ENCODE measurements at regions not wholly inside any gene's neighbourhood (a gene's known extent, or its start where the extent isn't known, plus 50 kb on each side); places are given as distances from the start of the nearest gene placed in this dataset.

GRCh38 chrX:6363188-6363587, 134.5 kb upstream of the NLGN4X start:
- intact Hi-C loops (cut with DNase I): no loop called here
- no peak for DNase-seq

DNA sequence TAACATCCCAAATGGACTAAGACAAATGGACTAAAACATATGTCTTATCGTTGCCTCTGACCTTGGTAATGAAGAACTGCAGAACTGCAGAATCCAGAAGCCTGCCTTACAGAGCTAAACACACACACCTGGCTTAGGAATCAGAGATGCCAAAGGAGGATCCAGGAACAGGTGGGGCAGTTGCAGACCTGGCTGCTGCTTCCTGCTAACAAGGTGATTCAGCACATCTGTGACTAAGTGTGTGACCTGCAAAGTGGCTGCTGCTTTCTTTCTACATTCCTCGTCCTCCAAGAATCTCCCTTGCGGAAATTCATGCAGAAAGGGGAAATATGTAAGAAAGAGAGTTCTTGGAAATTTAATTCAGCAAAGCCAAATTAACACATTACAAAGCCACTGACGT, 96.8 kb upstream of the NLGN4X start:
- intact Hi-C loops (cut with DNase I): no loop called here
- DNase-seq: no peak

DNA sequence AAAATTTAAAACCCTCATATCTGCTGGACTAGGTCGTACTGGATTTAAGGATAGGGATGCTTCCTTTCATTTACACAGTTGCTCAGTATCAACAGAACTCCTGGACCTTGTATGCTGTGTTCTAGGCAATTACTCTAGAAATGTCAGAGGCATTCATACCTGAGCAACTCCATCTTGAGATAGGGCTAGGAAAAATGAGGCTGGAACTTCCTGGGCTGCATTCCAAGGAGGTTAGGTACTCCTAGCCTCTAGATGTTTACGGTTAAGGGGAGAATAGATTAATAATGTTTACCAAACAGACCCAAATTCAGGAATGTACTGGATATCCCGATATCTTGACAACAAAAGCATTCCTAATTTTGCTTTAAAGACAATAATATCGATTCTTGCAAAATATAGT, 84.7 kb upstream of the NLGN4X start:
- intact Hi-C loops (cut with DNase I): no loop called here
- no peak for DNase-seq

DNA sequence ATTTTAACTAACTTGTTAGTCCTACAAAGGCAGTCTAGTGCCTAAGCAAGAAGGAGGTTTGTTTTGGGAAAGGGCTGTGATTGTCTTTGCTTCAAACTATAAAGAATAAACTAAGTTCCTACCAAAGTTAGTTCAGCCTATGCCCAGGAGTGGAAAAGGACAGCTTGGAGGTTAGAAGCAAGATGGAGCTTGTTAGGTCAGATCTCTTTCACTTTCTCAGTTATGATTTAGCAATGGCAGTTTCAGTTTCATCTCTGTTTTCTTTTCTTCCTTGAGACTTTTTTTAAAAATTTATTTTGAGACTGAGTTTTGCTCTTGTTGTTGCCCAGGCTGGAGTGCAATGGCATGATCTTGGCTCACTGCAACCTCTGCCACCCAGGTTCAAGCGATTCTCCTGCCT, 82.9 kb upstream of the NLGN4X start:
- intact Hi-C loops (cut with DNase I): no loop called here
- no peak for DNase-seq

DNA sequence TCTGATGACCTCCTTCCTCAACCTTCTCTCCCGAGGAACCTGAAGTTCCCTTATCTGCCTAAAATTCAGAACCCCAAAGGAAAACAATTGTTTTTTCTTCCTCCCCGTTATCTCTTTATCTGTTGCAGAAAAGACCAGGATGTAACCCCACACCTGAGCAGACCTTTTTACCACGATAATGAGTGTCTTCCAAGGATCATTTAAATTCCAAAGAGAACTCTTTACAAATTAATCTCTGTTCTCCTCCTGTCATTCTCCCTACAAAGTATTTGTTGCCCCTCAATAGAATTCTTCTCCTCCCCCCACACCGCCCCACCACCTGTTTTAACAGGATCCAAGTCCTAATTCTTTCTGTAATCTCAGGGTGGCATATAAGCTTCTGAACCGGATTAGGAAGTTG, 78.5 kb upstream of the NLGN4X start:
- intact Hi-C loops (cut with DNase I): no loop called here
- no peak for DNase-seq

GRCh38 chrX:6299724-6300123, 71.1 kb upstream of the NLGN4X start:
- intact Hi-C loops (cut with DNase I): no loop called here
- no peak for DNase-seq

DNA sequence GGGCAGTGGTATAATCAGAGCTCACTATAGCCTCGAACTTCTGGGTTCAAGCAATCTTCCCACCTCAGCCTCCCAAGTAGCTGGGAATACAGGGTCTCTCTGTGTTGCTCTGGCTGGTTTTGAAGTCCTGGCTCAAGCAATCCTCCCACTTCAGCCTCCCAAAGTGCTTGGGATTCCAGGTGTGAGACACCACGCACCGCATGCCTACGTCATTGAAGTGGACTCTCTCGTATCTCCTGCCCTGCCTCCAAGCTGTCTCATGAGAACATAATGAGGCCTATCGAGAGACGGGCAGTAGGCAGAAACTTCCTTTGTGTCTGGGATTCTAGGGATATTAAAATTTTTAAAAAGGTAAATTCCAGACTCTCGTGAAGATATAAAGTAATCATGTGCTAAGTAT, 65.0 kb upstream of the NLGN4X start:
- intact Hi-C loops (cut with DNase I): no loop called here
- DNase-seq: no peak

- no peak for DNase-seq
- intact Hi-C loops (cut with DNase I): no loop called here
These were observed 63.9 kb upstream of the NLGN4X start for GRCh38 chrX:6292599-6292998.

- intact Hi-C loops (cut with DNase I): no loop called here
- DNase-seq: no peak
These were observed 62.8 kb upstream of the NLGN4X start for GRCh38 chrX:6291444-6291843.

- intact Hi-C loops (cut with DNase I): no loop called here
- no peak for DNase-seq
These were observed 55.2 kb upstream of the NLGN4X start for GRCh38 chrX:6283826-6284225.

DNA sequence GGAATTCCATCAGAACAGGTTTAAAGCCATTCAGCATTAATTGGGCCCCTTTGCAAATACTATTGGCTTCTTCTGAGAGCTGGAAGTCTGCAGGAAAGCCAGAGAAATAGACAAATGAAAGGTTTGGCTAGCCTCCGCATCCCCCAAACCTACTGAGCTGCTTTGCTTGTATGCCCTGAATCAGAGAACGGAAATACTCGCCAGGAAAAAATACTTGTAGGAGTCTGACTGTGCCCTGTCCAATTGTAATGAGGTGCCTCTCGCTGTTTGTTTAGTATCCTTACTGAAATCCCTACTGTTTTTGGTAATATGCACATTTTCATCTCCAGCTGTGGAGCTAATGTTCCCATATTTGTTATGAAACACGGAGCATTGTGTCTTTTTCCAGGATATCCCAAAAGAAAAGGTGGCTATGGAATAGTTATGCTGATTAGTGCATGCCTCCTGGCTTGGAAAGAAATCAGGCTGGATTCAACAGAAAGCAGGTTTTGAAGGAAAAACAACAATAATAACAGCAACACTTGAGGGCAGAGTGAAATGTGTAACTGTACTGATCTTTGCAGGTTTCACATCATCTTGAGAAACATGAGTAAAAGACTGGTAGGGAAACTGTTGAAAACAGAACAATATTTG, 50.7 kb upstream of the NLGN4X start:
- no peak for DNase-seq
- intact Hi-C loops (cut with DNase I): no loop called here

All from posterior cingulate gyrus (tissue), 11 donors.